GM23338 (cell line): ENCODE measurements at regions not wholly inside any gene's neighbourhood (a gene's known extent, or its start where the extent isn't known, plus 50 kb on each side); places are given as distances from the start of the nearest gene placed in this dataset.

Source experiments
- ATAC-seq: fragments of 200-7000 bp; cut with Tn5 transposase; 3 replicates; pipeline ENCODE4 v1.9.1; 2020
- DNase-seq: peaks from one replicate; pipeline ENCODE4 v3.0.0-alpha.2; 2015; ENCODE audit warnings: low spot score
- H2AFZ ChIP-seq: fragments of 200-600 bp; sonication (generic); 2 replicates; pipeline ENCODE4 v1.8.0; 2016; ENCODE audit warnings: antibody characterized with exemption, mild to moderate bottlenecking, moderate library complexity
- H3F3A ChIP-seq: fragments of 200-600 bp; sonication (generic); replicated peaks from 2 replicates; pipeline ENCODE4 v1.8.0; 2017; ENCODE audit warnings: antibody characterized with exemption, mixed run types, low read depth
- H3K27ac ChIP-seq: fragments of 200-600 bp; sonication (generic); 2 replicates; pipeline ENCODE4 v1.6.1; 2016; ENCODE audit warnings: low read depth
- H3K27me3 ChIP-seq: fragments of 200-600 bp; sonication (generic); 2 replicates; pipeline ENCODE4 v1.8.0; 2016; ENCODE audit warnings: mild to moderate bottlenecking, mixed run types, moderate library complexity; ENCODE audit not compliant: insufficient read depth
- H3K36me3 ChIP-seq: fragments of 200-600 bp; sonication (generic); 2 replicates; pipeline ENCODE4 v1.8.0; 2016; ENCODE audit warnings: mild to moderate bottlenecking; ENCODE audit not compliant: insufficient read depth
- H3K4me1 ChIP-seq: fragments of 200-600 bp; sonication (generic); 2 replicates; pipeline ENCODE4 v1.8.0; 2016; ENCODE audit warnings: mild to moderate bottlenecking, moderate library complexity; ENCODE audit not compliant: insufficient read depth
- H3K4me2 ChIP-seq: fragments of 200-600 bp; sonication (generic); 2 replicates; pipeline ENCODE4 v1.7.1; 2017; ENCODE audit warnings: mixed run types
- H3K4me3 ChIP-seq: fragments of 200-600 bp; sonication (generic); 2 replicates; pipeline ENCODE4 v1.6.1; 2016; ENCODE audit warnings: mixed run types
- H3K79me2 ChIP-seq: fragments of 200-600 bp; sonication (generic); replicated peaks from 2 replicates; pipeline ENCODE4 v1.8.0; 2017; ENCODE audit warnings: mild to moderate bottlenecking; ENCODE audit not compliant: insufficient read depth
- H3K9me2 ChIP-seq: fragments of 200-600 bp; sonication (generic); 2 replicates; pipeline ENCODE4 v1.8.0; 2017; ENCODE audit not compliant: insufficient read depth
- H4K20me1 ChIP-seq: fragments of 200-600 bp; sonication (generic); replicated peaks from 2 replicates; pipeline ENCODE4 v1.8.0; 2017; ENCODE audit warnings: mild to moderate bottlenecking; ENCODE audit not compliant: insufficient read depth
- H3K27ac Mint-ChIP-seq: 2 replicates; pipeline ENCODE4 v1.8.0; 2020; ENCODE audit warnings: inconsistent platforms, mild to moderate bottlenecking, moderate library complexity, mixed read lengths
- H3K27me3 Mint-ChIP-seq: 3 replicates; pipeline ENCODE4 v1.8.0; 2022; ENCODE audit warnings: low read depth, mild to moderate bottlenecking, moderate library complexity, mixed read lengths, inconsistent platforms; ENCODE audit not compliant: insufficient read depth, poor library complexity
- H3K36me3 Mint-ChIP-seq: 3 replicates; pipeline ENCODE4 v1.8.0; 2021; ENCODE audit warnings: low read depth, mild to moderate bottlenecking, inconsistent platforms, moderate library complexity, mixed read lengths
- H3K4me1 Mint-ChIP-seq: 3 replicates; pipeline ENCODE4 v1.8.0; 2020; ENCODE audit warnings: mild to moderate bottlenecking, inconsistent platforms, mixed read lengths
- H3K4me3 Mint-ChIP-seq: 3 replicates; pipeline ENCODE4 v1.8.0; 2021; ENCODE audit warnings: moderate library complexity, mild to moderate bottlenecking, inconsistent platforms, mixed read lengths
- H3K9me3 Mint-ChIP-seq: 3 replicates; pipeline ENCODE4 v1.8.0; 2020; ENCODE audit warnings: moderate library complexity, mild to moderate bottlenecking, inconsistent platforms, mixed read lengths
- CREB1 ChIP-seq: fragments of 250-450 bp; sonication (Bioruptor Pico); IDR thresholded peaks from 2 replicates; pipeline ENCODE4 v1.5.0; 2020; ENCODE audit warnings: low read depth, mild to moderate bottlenecking, moderate library complexity
- JUNB ChIP-seq: IDR thresholded peaks from one replicate; pipeline ENCODE4 v1.6.1; 2016; ENCODE audit warnings: antibody characterized with exemption; ENCODE audit not compliant: unreplicated experiment
- NANOG ChIP-seq: IDR thresholded peaks from 2 replicates; pipeline ENCODE4 v1.6.1; 2016; ENCODE audit warnings: antibody characterized with exemption, borderline replicate concordance
- ZNF114 ChIP-seq: fragments of 250-450 bp; sonication (Bioruptor Pico); IDR thresholded peaks from 2 replicates; pipeline ENCODE4 v1.5.0; 2020; ENCODE audit warnings: mild to moderate bottlenecking, moderate library complexity
- TF ChIP-seq, protein P1 (sequence below): fragments of 250-450 bp; sonication (Bioruptor Pico); IDR thresholded peaks from 2 replicates; pipeline ENCODE4 v1.5.0; 2020; ENCODE audit warnings: mild to moderate bottlenecking, moderate library complexity
- TF ChIP-seq, protein P2 (sequence below): IDR thresholded peaks from 2 replicates; pipeline ENCODE4 v1.6.1; 2016; ENCODE audit warnings: antibody characterized with exemption

DNA sequence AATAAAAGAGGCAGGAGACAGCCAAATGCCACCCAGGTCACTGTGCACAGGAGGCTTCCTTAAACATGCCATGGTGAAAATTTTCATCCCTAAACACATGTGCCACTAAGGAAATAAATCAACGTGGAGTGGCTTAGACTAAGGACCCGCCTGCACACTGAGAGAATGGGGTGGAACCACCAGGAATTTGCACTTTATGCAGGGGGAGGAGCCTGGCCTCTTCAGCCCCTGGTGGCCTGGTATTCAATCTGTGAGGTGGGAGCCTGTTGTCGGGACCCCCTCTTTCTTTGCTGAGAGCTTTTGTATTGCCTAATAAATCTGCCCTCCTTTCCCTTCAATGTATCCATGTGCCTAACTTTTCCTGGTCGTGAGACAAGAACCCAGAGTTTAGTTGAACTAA lies 204.6 kb upstream of the NRP1 start (continued):
- TF ChIP-seq, protein P1, sequence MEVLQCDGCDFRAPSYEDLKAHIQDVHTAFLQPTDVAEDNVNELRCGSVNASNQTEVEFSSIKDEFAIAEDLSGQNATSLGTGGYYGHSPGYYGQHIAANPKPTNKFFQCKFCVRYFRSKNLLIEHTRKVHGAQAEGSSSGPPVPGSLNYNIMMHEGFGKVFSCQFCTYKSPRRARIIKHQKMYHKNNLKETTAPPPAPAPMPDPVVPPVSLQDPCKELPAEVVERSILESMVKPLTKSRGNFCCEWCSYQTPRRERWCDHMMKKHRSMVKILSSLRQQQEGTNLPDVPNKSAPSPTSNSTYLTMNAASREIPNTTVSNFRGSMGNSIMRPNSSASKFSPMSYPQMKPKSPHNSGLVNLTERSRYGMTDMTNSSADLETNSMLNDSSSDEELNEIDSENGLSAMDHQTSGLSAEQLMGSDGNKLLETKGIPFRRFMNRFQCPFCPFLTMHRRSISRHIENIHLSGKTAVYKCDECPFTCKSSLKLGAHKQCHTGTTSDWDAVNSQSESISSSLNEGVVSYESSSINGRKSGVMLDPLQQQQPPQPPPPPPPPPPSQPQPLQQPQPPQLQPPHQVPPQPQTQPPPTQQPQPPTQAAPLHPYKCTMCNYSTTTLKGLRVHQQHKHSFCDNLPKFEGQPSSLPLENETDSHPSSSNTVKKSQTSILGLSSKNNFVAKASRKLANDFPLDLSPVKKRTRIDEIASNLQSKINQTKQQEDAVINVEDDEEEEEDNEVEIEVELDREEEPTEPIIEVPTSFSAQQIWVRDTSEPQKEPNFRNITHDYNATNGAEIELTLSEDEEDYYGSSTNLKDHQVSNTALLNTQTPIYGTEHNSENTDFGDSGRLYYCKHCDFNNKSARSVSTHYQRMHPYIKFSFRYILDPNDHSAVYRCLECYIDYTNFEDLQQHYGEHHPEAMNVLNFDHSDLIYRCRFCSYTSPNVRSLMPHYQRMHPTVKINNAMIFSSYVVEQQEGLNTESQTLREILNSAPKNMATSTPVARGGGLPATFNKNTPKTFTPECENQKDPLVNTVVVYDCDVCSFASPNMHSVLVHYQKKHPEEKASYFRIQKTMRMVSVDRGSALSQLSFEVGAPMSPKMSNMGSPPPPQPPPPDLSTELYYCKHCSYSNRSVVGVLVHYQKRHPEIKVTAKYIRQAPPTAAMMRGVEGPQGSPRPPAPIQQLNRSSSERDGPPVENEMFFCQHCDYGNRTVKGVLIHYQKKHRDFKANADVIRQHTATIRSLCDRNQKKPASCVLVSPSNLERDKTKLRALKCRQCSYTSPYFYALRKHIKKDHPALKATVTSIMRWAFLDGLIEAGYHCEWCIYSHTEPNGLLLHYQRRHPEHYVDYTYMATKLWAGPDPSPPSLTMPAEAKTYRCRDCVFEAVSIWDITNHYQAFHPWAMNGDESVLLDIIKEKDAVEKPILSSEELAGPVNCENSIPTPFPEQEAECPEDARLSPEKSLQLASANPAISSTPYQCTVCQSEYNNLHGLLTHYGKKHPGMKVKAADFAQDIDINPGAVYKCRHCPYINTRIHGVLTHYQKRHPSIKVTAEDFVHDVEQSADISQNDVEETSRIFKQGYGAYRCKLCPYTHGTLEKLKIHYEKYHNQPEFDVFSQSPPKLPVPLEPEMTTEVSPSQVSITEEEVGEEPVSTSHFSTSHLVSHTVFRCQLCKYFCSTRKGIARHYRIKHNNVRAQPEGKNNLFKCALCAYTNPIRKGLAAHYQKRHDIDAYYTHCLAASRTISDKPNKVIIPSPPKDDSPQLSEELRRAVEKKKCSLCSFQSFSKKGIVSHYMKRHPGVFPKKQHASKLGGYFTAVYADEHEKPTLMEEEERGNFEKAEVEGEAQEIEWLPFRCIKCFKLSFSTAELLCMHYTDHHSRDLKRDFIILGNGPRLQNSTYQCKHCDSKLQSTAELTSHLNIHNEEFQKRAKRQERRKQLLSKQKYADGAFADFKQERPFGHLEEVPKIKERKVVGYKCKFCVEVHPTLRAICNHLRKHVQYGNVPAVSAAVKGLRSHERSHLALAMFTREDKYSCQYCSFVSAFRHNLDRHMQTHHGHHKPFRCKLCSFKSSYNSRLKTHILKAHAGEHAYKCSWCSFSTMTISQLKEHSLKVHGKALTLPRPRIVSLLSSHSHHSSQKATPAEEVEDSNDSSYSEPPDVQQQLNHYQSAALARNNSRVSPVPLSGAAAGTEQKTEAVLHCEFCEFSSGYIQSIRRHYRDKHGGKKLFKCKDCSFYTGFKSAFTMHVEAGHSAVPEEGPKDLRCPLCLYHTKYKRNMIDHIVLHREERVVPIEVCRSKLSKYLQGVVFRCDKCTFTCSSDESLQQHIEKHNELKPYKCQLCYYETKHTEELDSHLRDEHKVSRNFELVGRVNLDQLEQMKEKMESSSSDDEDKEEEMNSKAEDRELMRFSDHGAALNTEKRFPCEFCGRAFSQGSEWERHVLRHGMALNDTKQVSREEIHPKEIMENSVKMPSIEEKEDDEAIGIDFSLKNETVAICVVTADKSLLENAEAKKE (CRISPR knock-in tag), result no peak
- TF ChIP-seq JUNB, result no peak
- TF ChIP-seq, protein P2, sequence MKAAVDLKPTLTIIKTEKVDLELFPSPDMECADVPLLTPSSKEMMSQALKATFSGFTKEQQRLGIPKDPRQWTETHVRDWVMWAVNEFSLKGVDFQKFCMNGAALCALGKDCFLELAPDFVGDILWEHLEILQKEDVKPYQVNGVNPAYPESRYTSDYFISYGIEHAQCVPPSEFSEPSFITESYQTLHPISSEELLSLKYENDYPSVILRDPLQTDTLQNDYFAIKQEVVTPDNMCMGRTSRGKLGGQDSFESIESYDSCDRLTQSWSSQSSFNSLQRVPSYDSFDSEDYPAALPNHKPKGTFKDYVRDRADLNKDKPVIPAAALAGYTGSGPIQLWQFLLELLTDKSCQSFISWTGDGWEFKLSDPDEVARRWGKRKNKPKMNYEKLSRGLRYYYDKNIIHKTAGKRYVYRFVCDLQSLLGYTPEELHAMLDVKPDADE, result no peak
- TF ChIP-seq ZNF114 (CRISPR knock-in tag), result no peak
- TF ChIP-seq CREB1 (CRISPR knock-in tag), result no peak

DNA sequence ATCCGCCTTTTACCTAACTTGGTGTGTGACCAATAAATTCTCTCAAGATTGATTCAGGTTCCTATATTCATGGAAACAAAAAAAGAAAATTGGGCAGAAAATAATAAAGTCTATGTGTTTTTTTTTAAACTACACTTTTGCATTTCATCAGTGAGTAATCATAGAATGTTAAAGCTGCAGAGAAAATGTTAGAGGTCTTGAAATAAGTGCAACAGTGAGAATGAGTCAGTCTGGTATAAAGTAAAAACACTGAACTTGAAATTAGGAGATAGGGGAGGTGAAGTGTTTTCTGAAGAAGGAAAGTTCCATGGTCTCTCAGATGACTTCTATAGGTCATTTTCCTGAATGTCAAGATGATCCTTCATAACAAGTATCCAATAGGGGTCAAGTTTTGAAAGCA lies 202.6 kb upstream of the NRP1 start:
- H3K27me3 Mint-ChIP-seq, result peaks cover 4% of the 10 kb centered on the region
- Histone ChIP-seq H3K27ac (no peak overlapping the region), H3K4me1 (peaks cover 15% of the 10 kb centered on the region; the same call in 1 of the 2 replicates), H3F3A (no peaks in the 10 kb centered on the region), H3K4me3 (no peak overlapping the region), H3K36me3 (no peaks in the 10 kb centered on the region), H3K4me2 (no peak overlapping the region), H3K27me3 (no peaks in the 10 kb centered on the region), H4K20me1 (no peaks in the 10 kb centered on the region), H2AFZ (peak overlapping the region; percentile 72), H3K79me2 (no peaks in the 10 kb centered on the region), H3K9me2 (no peaks in the 10 kb centered on the region; the same call in none of the 2 replicates)
- H3K36me3 Mint-ChIP-seq, result no peaks in the 10 kb centered on the region; the same call in 2 of the 3 replicates
- ATAC-seq (no peak), DNase-seq (no peak)
- H3K4me1 Mint-ChIP-seq, result peaks cover 15% of the 10 kb centered on the region; the same call in 2 of the 3 replicates
- H3K4me3 Mint-ChIP-seq, result no peak overlapping the region
- no peak overlapping the region for H3K27ac Mint-ChIP-seq
- peaks cover 3% of the 10 kb centered on the region; the same call in 2 of the 3 replicates for H3K9me3 Mint-ChIP-seq
- TF ChIP-seq JUNB (no peak), NANOG (no peak)
- TF ChIP-seq, protein P1 (CRISPR knock-in tag), result no peak
